SK-N-MC (cell line): ENCODE measurements at regions not wholly inside any gene's neighbourhood (a gene's known extent, or its start where the extent isn't known, plus 50 kb on each side); places are given as distances from the start of the nearest gene placed in this dataset.

ENCODE experiments used
- DNase-seq: peaks from one replicate; pipeline ENCODE4 v3.0.0-alpha.2; 2011; ENCODE audit warnings: low read depth, low spot score
- H3K27ac ChIP-seq: fragments of 200-600 bp; sonication (generic); 2 replicates; pipeline ENCODE4 v1.5.1; 2016; ENCODE audit warnings: mixed run types
- H3K36me3 ChIP-seq: fragments of 200-600 bp; sonication (generic); 2 replicates; pipeline ENCODE4 v1.6.1; 2017; ENCODE audit warnings: antibody characterized with exemption, low read length, mixed read lengths; ENCODE audit not compliant: insufficient read depth
- H3K4me3 ChIP-seq: fragments of 200-600 bp; sonication (generic); 2 replicates; pipeline ENCODE4 v1.5.1; 2016
- H3K9ac ChIP-seq: fragments of 200-600 bp; sonication (generic); 2 replicates; pipeline ENCODE4 v1.8.0; 2017; ENCODE audit warnings: mixed run types, mixed read lengths; ENCODE audit not compliant: insufficient read length
- H3K9me3 ChIP-seq: fragments of 200-600 bp; sonication (generic); 2 replicates; pipeline ENCODE4 v1.6.1; 2017; ENCODE audit warnings: low read depth, mild to moderate bottlenecking, antibody characterized with exemption, low read length, moderate library complexity, mixed read lengths
- EZH2 ChIP-seq: fragments of 200-600 bp; sonication (generic); IDR thresholded peaks from one replicate; pipeline ENCODE4 v1.6.1; 2017; ENCODE audit warnings: antibody characterized with exemption
- FOXP2 ChIP-seq: optimal IDR thresholded peaks from 2 replicates; pipeline ENCODE3; 2011; ENCODE audit warnings: mild to moderate bottlenecking, moderate library complexity; ENCODE audit not compliant: insufficient read depth; ENCODE audit errors: extremely low read length, control extremely low read depth
- POLR2AphosphoS5 ChIP-seq: IDR thresholded peaks from 2 replicates; pipeline ENCODE4 v1.6.1; 2012; ENCODE audit warnings: mild to moderate bottlenecking, low read depth, low read length, borderline replicate concordance

- Histone ChIP-seq H3K9me3 (no peaks in the 10 kb centered on the region), H3K27ac (no peak overlapping the region), H3K4me3 (no peak overlapping the region), H3K9ac (no peak overlapping the region), H3K36me3 (no peaks in the 10 kb centered on the region)
- DNase-seq, result no peak
- no peak for TF ChIP-seq EZH2
- TF ChIP-seq FOXP2, result no peak
- TF ChIP-seq POLR2AphosphoS5, result no peak
Observed at GRCh38 chr5:2335733-2336515, 415.6 kb downstream of the IRX2 start.

GRCh38 chr5:2335125-2335732 lies 416.2 kb downstream of the IRX2 start:
- Histone ChIP-seq H3K27ac (no peak overlapping the region), H3K4me3 (no peak overlapping the region), H3K36me3 (no peaks in the 10 kb centered on the region), H3K9me3 (no peaks in the 10 kb centered on the region), H3K9ac (no peak overlapping the region)
- no peak for TF ChIP-seq EZH2
- no peak for TF ChIP-seq POLR2AphosphoS5
- TF ChIP-seq FOXP2, result no peak
- DNase-seq, result no peak

GRCh38 chr5:2334719-2335118 lies 416.8 kb downstream of the IRX2 start:
- Histone ChIP-seq H3K9me3 (no peaks in the 10 kb centered on the region), H3K27ac (no peak overlapping the region), H3K4me3 (no peak overlapping the region), H3K9ac (no peak overlapping the region), H3K36me3 (no peaks in the 10 kb centered on the region)
- no peak for TF ChIP-seq FOXP2
- TF ChIP-seq EZH2, result no peak
- TF ChIP-seq POLR2AphosphoS5, result no peak
- DNase-seq, result no peak

GRCh38 chr5:2333291-2333690 lies 418.2 kb downstream of the IRX2 start:
- TF ChIP-seq POLR2AphosphoS5 (no peak), EZH2 (no peak), FOXP2 (no peak)
- no peaks in the 10 kb centered on the region for H3K36me3 ChIP-seq
- no peak overlapping the region for H3K4me3 ChIP-seq
- no peak overlapping the region for H3K27ac ChIP-seq
- no peak for DNase-seq
- no peaks in the 10 kb centered on the region for H3K9me3 ChIP-seq
- H3K9ac ChIP-seq, result no peak overlapping the region

GRCh38 chr5:2332521-2332920 lies 419.0 kb downstream of the IRX2 start:
- no peak overlapping the region for H3K9ac ChIP-seq
- DNase-seq, result no peak
- H3K36me3 ChIP-seq, result no peaks in the 10 kb centered on the region
- H3K27ac ChIP-seq, result no peak overlapping the region
- TF ChIP-seq EZH2 (no peak), POLR2AphosphoS5 (no peak)
- no peak overlapping the region for H3K4me3 ChIP-seq
- H3K9me3 ChIP-seq, result no peaks in the 10 kb centered on the region

GRCh38 chr5:2330325-2331130 lies 420.9 kb downstream of the IRX2 start:
- no peak overlapping the region for H3K4me3 ChIP-seq
- H3K36me3 ChIP-seq, result no peaks in the 10 kb centered on the region
- H3K27ac ChIP-seq, result no peak overlapping the region
- TF ChIP-seq POLR2AphosphoS5, result no peak
- no peak for TF ChIP-seq FOXP2
- TF ChIP-seq EZH2, result no peak
- no peak overlapping the region for H3K9ac ChIP-seq
- H3K9me3 ChIP-seq, result no peaks in the 10 kb centered on the region
- no peak for DNase-seq

- Histone ChIP-seq H3K27ac (no peak overlapping the region), H3K36me3 (no peaks in the 10 kb centered on the region), H3K9ac (no peak overlapping the region), H3K4me3 (no peak overlapping the region), H3K9me3 (no peaks in the 10 kb centered on the region)
- TF ChIP-seq POLR2AphosphoS5 (no peak), FOXP2 (no peak)
- no peak for DNase-seq
Observed at GRCh38 chr5:2329741-2330140, 421.7 kb downstream of the IRX2 start.

- no peak overlapping the region for H3K4me3 ChIP-seq
- no peaks in the 10 kb centered on the region for H3K9me3 ChIP-seq
- H3K27ac ChIP-seq, result no peak overlapping the region
- no peak overlapping the region for H3K9ac ChIP-seq
- no peak for DNase-seq
- H3K36me3 ChIP-seq, result no peaks in the 10 kb centered on the region
- no peak for TF ChIP-seq FOXP2
- no peak for TF ChIP-seq POLR2AphosphoS5
- TF ChIP-seq EZH2, result no peak
Observed at GRCh38 chr5:2326601-2327000, 424.9 kb downstream of the IRX2 start.
